WTC11 (cell line): ENCODE measurements at regions not wholly inside any gene's neighbourhood (a gene's known extent, or its start where the extent isn't known, plus 50 kb on each side); places are given as distances from the start of the nearest gene placed in this dataset.

Experiments
- ATAC-seq: fragments of 200-7000 bp; cut with Tn5 transposase; 2 replicates; pipeline ENCODE4 v1.10.0; 2021; ENCODE audit warnings: mild to moderate bottlenecking, moderate library complexity
- CTCF ChIA-PET: fragments of 300-600 bp; sonication (Branson Sonifier 250); formaldehyde crosslinking; loops from one replicate; lab custom pipeline; 2021; ENCODE audit warnings: antibody characterized with exemption; lab: Charles Lee
- POLR2A ChIA-PET: fragments of 350-600 bp; sonication (Branson Sonifier 250); formaldehyde crosslinking; loops from one replicate; lab custom pipeline; 2021; ENCODE audit warnings: antibody characterized with exemption; lab: Charles Lee
- DNase-seq: peaks from one replicate; pipeline ENCODE4 v3.0.0; 2021; ENCODE audit warnings: low spot score
- H3K27ac Mint-ChIP-seq: 2 replicates; pipeline ENCODE4 v1.8.0; 2021; ENCODE audit warnings: mixed read lengths
- H3K27me3 Mint-ChIP-seq: 2 replicates; pipeline ENCODE4 v1.8.0; 2021; ENCODE audit warnings: low read depth, mild to moderate bottlenecking, moderate library complexity, mixed read lengths
- H3K36me3 Mint-ChIP-seq: 2 replicates; pipeline ENCODE4 v1.8.0; 2021; ENCODE audit warnings: mixed read lengths
- H3K4me1 Mint-ChIP-seq: 2 replicates; pipeline ENCODE4 v1.8.0; 2022; ENCODE audit warnings: mixed read lengths
- H3K4me3 Mint-ChIP-seq: 2 replicates; pipeline ENCODE4 v1.8.0; 2021; ENCODE audit warnings: mild to moderate bottlenecking, moderate library complexity, mixed read lengths
- H3K9me3 Mint-ChIP-seq: 2 replicates; pipeline ENCODE4 v1.8.0; 2021; ENCODE audit warnings: mixed read lengths
- AFF4 ChIP-seq: sonication (generic); formaldehyde crosslinking; IDR thresholded peaks from 2 replicates; pipeline ENCODE4 v1.8.1; 2023; ENCODE audit warnings: mild to moderate bottlenecking, missing genetic modification reagents, borderline replicate concordance
- CDX4 ChIP-seq: fragments of 250-450 bp; sonication (Bioruptor Pico); IDR thresholded peaks from 2 replicates; pipeline ENCODE4 v1.9.0; 2021; ENCODE audit warnings: moderate library complexity, mild to moderate bottlenecking, inconsistent platforms, borderline replicate concordance
- CREB1 ChIP-seq: sonication (generic); formaldehyde crosslinking; IDR thresholded peaks from 2 replicates; pipeline ENCODE4 v1.8.0; 2023; ENCODE audit warnings: mild to moderate bottlenecking, missing genetic modification reagents
- CTCF ChIP-seq: fragments of 200-600 bp; IDR thresholded peaks from 2 replicates; pipeline ENCODE4 v1.8.0; 2022; ENCODE audit warnings: antibody characterized with exemption
- E2F1 ChIP-seq: sonication (generic); formaldehyde crosslinking; IDR thresholded peaks from 2 replicates; pipeline ENCODE4 v1.8.0; 2022; ENCODE audit warnings: mild to moderate bottlenecking, missing genetic modification reagents
- E2F4 ChIP-seq: sonication (generic); formaldehyde crosslinking; IDR thresholded peaks from 2 replicates; pipeline ENCODE4 v1.8.1; 2022; ENCODE audit warnings: low read depth, mild to moderate bottlenecking, moderate library complexity, missing genetic modification reagents, borderline replicate concordance
- ELF4 ChIP-seq: sonication (generic); formaldehyde crosslinking; IDR thresholded peaks from 2 replicates; pipeline ENCODE4 v1.8.1; 2022; ENCODE audit warnings: low read depth, mild to moderate bottlenecking, moderate library complexity, missing genetic modification reagents
- ETV6 ChIP-seq: sonication (generic); formaldehyde crosslinking; IDR thresholded peaks from 2 replicates; pipeline ENCODE4 v1.8.1; 2022; ENCODE audit warnings: mild to moderate bottlenecking, missing genetic modification reagents
- FOXP1 ChIP-seq: sonication (generic); formaldehyde crosslinking; IDR thresholded peaks from 2 replicates; pipeline ENCODE4 v1.8.0; 2022; ENCODE audit warnings: missing genetic modification reagents, mild to moderate bottlenecking, moderate library complexity, borderline replicate concordance
- HMGA2 ChIP-seq: fragments of 250-450 bp; sonication (Bioruptor Pico); IDR thresholded peaks from 2 replicates; pipeline ENCODE4 v1.4.0; 2021; ENCODE audit warnings: mild to moderate bottlenecking, moderate library complexity
- JAZF1 ChIP-seq: fragments of 250-450 bp; sonication (Bioruptor Pico); IDR thresholded peaks from 2 replicates; pipeline ENCODE4 v1.9.0; 2021; ENCODE audit warnings: moderate library complexity, mild to moderate bottlenecking, inconsistent platforms
- KAT7 ChIP-seq: sonication (generic); formaldehyde crosslinking; IDR thresholded peaks from 2 replicates; pipeline ENCODE4 v1.8.1; 2023; ENCODE audit warnings: missing genetic modification reagents, mild to moderate bottlenecking, borderline replicate concordance
- PRRX2 ChIP-seq: fragments of 250-450 bp; sonication (Bioruptor Pico); IDR thresholded peaks from 2 replicates; pipeline ENCODE4 v1.8.0; 2021; ENCODE audit warnings: mild to moderate bottlenecking
- SMAD3 ChIP-seq: sonication (generic); formaldehyde crosslinking; IDR thresholded peaks from 2 replicates; pipeline ENCODE4 v1.8.0; 2022; ENCODE audit warnings: missing genetic modification reagents, mild to moderate bottlenecking, borderline replicate concordance
- SMAD4 ChIP-seq: sonication (generic); formaldehyde crosslinking; IDR thresholded peaks from 2 replicates; pipeline ENCODE4 v1.8.0; 2022; ENCODE audit warnings: mild to moderate bottlenecking, missing genetic modification reagents
- TEAD4 ChIP-seq: sonication (generic); formaldehyde crosslinking; IDR thresholded peaks from 2 replicates; pipeline ENCODE4 v1.8.0; 2022; ENCODE audit warnings: mild to moderate bottlenecking, missing genetic modification reagents
- TP53 ChIP-seq: sonication (generic); formaldehyde crosslinking; IDR thresholded peaks from 2 replicates; pipeline ENCODE4 v1.8.1; 2023; ENCODE audit warnings: mild to moderate bottlenecking, missing genetic modification reagents
- ZNF281 ChIP-seq: sonication (generic); formaldehyde crosslinking; IDR thresholded peaks from 2 replicates; pipeline ENCODE4 v1.8.0; 2023; ENCODE audit warnings: mild to moderate bottlenecking, missing genetic modification reagents
- ZNF317 ChIP-seq: sonication (generic); formaldehyde crosslinking; IDR thresholded peaks from 2 replicates; pipeline ENCODE4 v1.8.1; 2023; ENCODE audit warnings: low read depth, mild to moderate bottlenecking, moderate library complexity, missing genetic modification reagents, borderline replicate concordance
- ZNF396 ChIP-seq: fragments of 250-450 bp; sonication (Bioruptor Pico); IDR thresholded peaks from 2 replicates; pipeline ENCODE4 v1.8.0; 2021; ENCODE audit warnings: mild to moderate bottlenecking, moderate library complexity, borderline replicate concordance
- ZNF416 ChIP-seq: fragments of 250-450 bp; sonication (Bioruptor Pico); IDR thresholded peaks from 2 replicates; pipeline ENCODE4 v1.9.0; 2021; ENCODE audit warnings: mild to moderate bottlenecking, inconsistent platforms
- ZNF423 ChIP-seq: fragments of 250-450 bp; sonication (Bioruptor Pico); IDR thresholded peaks from 2 replicates; pipeline ENCODE4 v2.1.2; 2022; ENCODE audit warnings: mild to moderate bottlenecking, moderate library complexity
- ZNF512 ChIP-seq: sonication (generic); formaldehyde crosslinking; IDR thresholded peaks from 2 replicates; pipeline ENCODE4 v1.8.1; 2022; ENCODE audit warnings: missing genetic modification reagents, borderline replicate concordance
- ZNF671 ChIP-seq: fragments of 250-450 bp; sonication (Bioruptor Pico); IDR thresholded peaks from 2 replicates; pipeline ENCODE4 v1.8.0; 2021; ENCODE audit warnings: mild to moderate bottlenecking

GRCh38 chr16:6903671-6904070 lies 429.0 kb upstream of the RBFOX1 start:
- Mint-ChIP-seq H3K27ac (no peak overlapping the region), H3K36me3 (peaks cover 80% of the 10 kb centered on the region), H3K9me3 (peaks cover 82% of the 10 kb centered on the region), H3K27me3 (peaks cover 17% of the 10 kb centered on the region), H3K4me1 (no peaks in the 10 kb centered on the region), H3K4me3 (no peak overlapping the region)
- ATAC-seq, result no peak
- ChIA-PET POLR2A (no interaction called here), CTCF (no interaction called here)
- no peak for DNase-seq
- TF ChIP-seq CREB1 (CRISPR knock-in tag) (no peak), ELF4 (CRISPR knock-in tag) (no peak), ETV6 (no peak), ZNF671 (CRISPR knock-in tag) (no peak), E2F1 (CRISPR knock-in tag) (no peak), PRRX2 (no peak), TEAD4 (no peak), AFF4 (CRISPR knock-in tag) (no peak), ZNF281 (no peak), FOXP1 (CRISPR knock-in tag) (no peak), ZNF423 (CRISPR knock-in tag) (no peak), JAZF1 (CRISPR knock-in tag) (no peak), KAT7 (CRISPR knock-in tag) (no peak), ZNF512 (no peak)

- Mint-ChIP-seq H3K4me1 (no peaks in the 10 kb centered on the region), H3K36me3 (peaks cover 84% of the 10 kb centered on the region), H3K9me3 (peaks cover 92% of the 10 kb centered on the region), H3K27ac (no peak overlapping the region), H3K27me3 (peaks cover 19% of the 10 kb centered on the region)
- ATAC-seq (no peak), DNase-seq (no peak)
- CTCF ChIA-PET, result no interaction called here
- POLR2A ChIA-PET, result no interaction called here
- TF ChIP-seq SMAD4 (CRISPR knock-in tag) (no peak), ZNF396 (CRISPR knock-in tag) (no peak), CTCF (no peak), E2F4 (CRISPR knock-in tag) (no peak), HMGA2 (no peak), CDX4 (CRISPR knock-in tag) (no peak), SMAD3 (CRISPR knock-in tag) (no peak), TP53 (no peak), ELF4 (CRISPR knock-in tag) (no peak), ZNF671 (CRISPR knock-in tag) (no peak), ZNF416 (no peak), ZNF317 (no peak)
- TF ChIP-seq, all 79 proteins: peak for 0
- no peak overlapping the region for H3K4me3 Mint-ChIP-seq
Observed at GRCh38 chr16:6898896-6899295, 433.7 kb upstream of the RBFOX1 start.
